ENCODE measurements at regions not wholly inside any gene's neighbourhood (a gene's known extent, or its start where the extent isn't known, plus 50 kb on each side); places are given as distances from the start of the nearest gene placed in this dataset.

- TF ChIP-seq CTCF (optimal IDR thresholded peaks at IDR 0.05 in 1 of 3, IDR thresholded peaks at IDR 0.05 in 1 of 3, conservative IDR thresholded peaks at IDR 0.05 in 1 of 3; ENCODE audit: extremely low read depth in 1 of 3, insufficient read depth in 2 of 3, low read length in 3 of 3): no peak
- no peak for TF ChIP-seq EZH2 (IDR thresholded peaks at IDR 0.05; ENCODE audit: low read length)
Measured at GRCh38 chr21:24298040-24298439, 1309.2 kb downstream of the MRPL39 start.

Data from keratinocyte (primary cell).